ENCODE measurements at regions not wholly inside any gene's neighbourhood (a gene's known extent, or its start where the extent isn't known, plus 50 kb on each side); places are given as distances from the start of the nearest gene placed in this dataset.

DNA sequence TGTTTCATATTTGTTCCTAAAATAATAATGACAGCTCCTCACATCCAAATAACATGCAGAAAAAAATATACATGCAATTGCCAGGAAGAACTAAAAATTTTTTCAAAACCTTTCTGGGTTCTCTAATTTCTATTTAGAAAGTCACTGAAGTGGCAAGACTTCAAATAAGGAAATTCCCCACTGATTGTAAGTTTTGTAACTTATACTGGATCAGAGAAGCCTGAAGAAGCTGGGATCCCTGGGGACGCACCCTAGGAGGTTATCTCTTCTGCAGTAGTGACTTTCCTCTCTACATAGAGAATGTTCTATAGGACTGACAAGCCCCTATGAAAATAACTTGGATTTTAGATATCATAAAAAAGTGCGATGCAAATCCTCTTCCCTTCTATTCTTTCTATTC is 182.6 kb downstream of the MRPL39 start:
- TF ChIP-seq, protein P1, sequence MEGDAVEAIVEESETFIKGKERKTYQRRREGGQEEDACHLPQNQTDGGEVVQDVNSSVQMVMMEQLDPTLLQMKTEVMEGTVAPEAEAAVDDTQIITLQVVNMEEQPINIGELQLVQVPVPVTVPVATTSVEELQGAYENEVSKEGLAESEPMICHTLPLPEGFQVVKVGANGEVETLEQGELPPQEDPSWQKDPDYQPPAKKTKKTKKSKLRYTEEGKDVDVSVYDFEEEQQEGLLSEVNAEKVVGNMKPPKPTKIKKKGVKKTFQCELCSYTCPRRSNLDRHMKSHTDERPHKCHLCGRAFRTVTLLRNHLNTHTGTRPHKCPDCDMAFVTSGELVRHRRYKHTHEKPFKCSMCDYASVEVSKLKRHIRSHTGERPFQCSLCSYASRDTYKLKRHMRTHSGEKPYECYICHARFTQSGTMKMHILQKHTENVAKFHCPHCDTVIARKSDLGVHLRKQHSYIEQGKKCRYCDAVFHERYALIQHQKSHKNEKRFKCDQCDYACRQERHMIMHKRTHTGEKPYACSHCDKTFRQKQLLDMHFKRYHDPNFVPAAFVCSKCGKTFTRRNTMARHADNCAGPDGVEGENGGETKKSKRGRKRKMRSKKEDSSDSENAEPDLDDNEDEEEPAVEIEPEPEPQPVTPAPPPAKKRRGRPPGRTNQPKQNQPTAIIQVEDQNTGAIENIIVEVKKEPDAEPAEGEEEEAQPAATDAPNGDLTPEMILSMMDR (IDR thresholded peaks at IDR 0.05) = no peak
- TF ChIP-seq POLR2A (IDR thresholded peaks at IDR 0.05) = no peak

Measured in lower leg skin (tissue), 3 donors.